Chondrocyte (in vitro differentiated cells): ENCODE measurements at regions not wholly inside any gene's neighbourhood (a gene's known extent, or its start where the extent isn't known, plus 50 kb on each side); places are given as distances from the start of the nearest gene placed in this dataset.

ENCODE experiments used
- DNase-seq: peaks from one replicate; pipeline ENCODE4 v3.0.0; 2021; ENCODE audit warnings: mixed read lengths, low spot score
- H3K27ac Mint-ChIP-seq: one replicate; pipeline ENCODE4 v1.8.0; 2021; ENCODE audit warnings: mild to moderate bottlenecking, moderate library complexity, mixed read lengths; ENCODE audit not compliant: unreplicated experiment
- H3K27me3 Mint-ChIP-seq: 2 replicates; pipeline ENCODE4 v1.8.0; 2021; ENCODE audit warnings: low read depth, mixed read lengths
- H3K36me3 Mint-ChIP-seq: 2 replicates; pipeline ENCODE4 v1.8.0; 2021; ENCODE audit warnings: low read depth, mixed read lengths
- H3K4me1 Mint-ChIP-seq: 2 replicates; pipeline ENCODE4 v1.8.0; 2021; ENCODE audit warnings: low read depth, mild to moderate bottlenecking, mixed read lengths
- H3K4me3 Mint-ChIP-seq: one replicate; pipeline ENCODE4 v1.8.0; 2021; ENCODE audit warnings: mild to moderate bottlenecking, moderate library complexity, mixed read lengths; ENCODE audit not compliant: unreplicated experiment
- H3K9me3 Mint-ChIP-seq: 2 replicates; pipeline ENCODE4 v1.8.0; 2021; ENCODE audit warnings: low read depth, mixed read lengths
- CTCF ChIP-seq: fragments of 200-600 bp; sonication (generic); IDR thresholded peaks from 2 replicates; pipeline ENCODE4 v1.5.0; 2021; ENCODE audit warnings: antibody characterized with exemption, mild to moderate bottlenecking, moderate library complexity

- Mint-ChIP-seq H3K4me1 (peaks cover 3% of the 10 kb centered on the region), H3K36me3 (no peaks in the 10 kb centered on the region)
- no peak for TF ChIP-seq CTCF
Measured at GRCh38 chr14:94679937-94680861, 68.0 kb downstream of the SERPINA3 start.

GRCh38 chr14:94679106-94679810 is 67.1 kb downstream of the SERPINA3 start:
- Mint-ChIP-seq H3K27me3 (peaks cover 2% of the 10 kb centered on the region), H3K27ac (no peak overlapping the region), H3K36me3 (no peaks in the 10 kb centered on the region), H3K4me1 (peaks cover 3% of the 10 kb centered on the region), H3K9me3 (no peaks in the 10 kb centered on the region), H3K4me3 (no peak overlapping the region)
- no peak for TF ChIP-seq CTCF
- DNase-seq, result peak; percentile 36

More at GRCh38 chr14:94679937-94680861, 68.0 kb downstream of the SERPINA3 start:
- DNase-seq, result no peak
- Mint-ChIP-seq H3K9me3 (no peaks in the 10 kb centered on the region), H3K4me3 (no peak overlapping the region), H3K27ac (no peak overlapping the region), H3K27me3 (peaks cover 2% of the 10 kb centered on the region)

GRCh38 chr14:94677747-94678146 is 65.6 kb downstream of the SERPINA3 start:
- Mint-ChIP-seq H3K9me3 (no peaks in the 10 kb centered on the region), H3K4me1 (peaks cover 11% of the 10 kb centered on the region), H3K27me3 (peaks cover 2% of the 10 kb centered on the region), H3K27ac (no peak overlapping the region), H3K36me3 (no peaks in the 10 kb centered on the region), H3K4me3 (no peak overlapping the region)
- TF ChIP-seq CTCF, result no peak
- peak; percentile 59 for DNase-seq

- no peak for DNase-seq
- H3K36me3 Mint-ChIP-seq, result no peaks in the 10 kb centered on the region
- no peak for TF ChIP-seq CTCF
Measured at GRCh38 chr14:94677213-94677612, 65.0 kb downstream of the SERPINA3 start.

GRCh38 chr14:94676495-94677185 is 64.4 kb downstream of the SERPINA3 start:
- no peak overlapping the region for H3K27ac Mint-ChIP-seq
- H3K9me3 Mint-ChIP-seq, result no peaks in the 10 kb centered on the region
- H3K27me3 Mint-ChIP-seq, result no peaks in the 10 kb centered on the region
- peaks cover 11% of the 10 kb centered on the region for H3K4me1 Mint-ChIP-seq
- no peak overlapping the region for H3K4me3 Mint-ChIP-seq
- TF ChIP-seq CTCF, result no peak
- DNase-seq, result peak; percentile 52
- H3K36me3 Mint-ChIP-seq, result no peaks in the 10 kb centered on the region

More at GRCh38 chr14:94677213-94677612, 65.0 kb downstream of the SERPINA3 start:
- H3K27ac Mint-ChIP-seq, result no peak overlapping the region
- peaks cover 11% of the 10 kb centered on the region for H3K4me1 Mint-ChIP-seq
- no peaks in the 10 kb centered on the region for H3K9me3 Mint-ChIP-seq
- H3K4me3 Mint-ChIP-seq, result no peak overlapping the region
- no peaks in the 10 kb centered on the region for H3K27me3 Mint-ChIP-seq
